ENCODE measurements at regions not wholly inside any gene's neighbourhood (a gene's known extent, or its start where the extent isn't known, plus 50 kb on each side); places are given as distances from the start of the nearest gene placed in this dataset.
"Not testable (repeated sequence)": the region's sequence is repeated elsewhere in the genome, so short reads cannot be mapped to it uniquely, and the experiment has no call there.

- intact Hi-C loops (cut with DNase I): no loop called here
- peak in 1 of 10 donors; percentile 25 for DNase-seq
Measured at GRCh38 chr4:129822701-129823100, 726.7 kb downstream of the C4orf33 start.

GRCh38 chr4:129823105-129823504 lies 727.2 kb downstream of the C4orf33 start:
- DNase-seq: no peak
- intact Hi-C loops (cut with DNase I): no loop called here

GRCh38 chr4:129829373-129829772 lies 733.4 kb downstream of the C4orf33 start:
- no peak for DNase-seq
- intact Hi-C loops (cut with DNase I): no loop called here

GRCh38 chr4:129839687-129840086 lies 743.7 kb downstream of the C4orf33 start:
- no peak for DNase-seq
- intact Hi-C loops (cut with DNase I): no loop called here

GRCh38 chr4:129842096-129842495 lies 746.1 kb downstream of the C4orf33 start:
- DNase-seq: no peak
- intact Hi-C loops (cut with DNase I): no loop called here

GRCh38 chr4:129852434-129852833 lies 756.5 kb downstream of the C4orf33 start:
- intact Hi-C loops (cut with DNase I): no loop called here
- DNase-seq: no peak

GRCh38 chr4:129853685-129854467 lies 757.9 kb downstream of the C4orf33 start:
- DNase-seq: peak in 1 of 10 donors; percentile 47
- intact Hi-C loops (cut with DNase I): not testable (repeated sequence)

- DNase-seq: no peak
- intact Hi-C loops (cut with DNase I): no loop called here
Measured at GRCh38 chr4:129862461-129862860, 766.5 kb downstream of the C4orf33 start.

GRCh38 chr4:129863206-129863605 lies 767.3 kb downstream of the C4orf33 start:
- no peak for DNase-seq
- intact Hi-C loops (cut with DNase I): no loop called here

- DNase-seq: no peak
- intact Hi-C loops (cut with DNase I): no loop called here
Measured at GRCh38 chr4:129883996-129884395, 788.0 kb downstream of the C4orf33 start.

GRCh38 chr4:129897111-129897510 lies 801.2 kb downstream of the C4orf33 start:
- DNase-seq: no peak
- intact Hi-C loops (cut with DNase I): no loop called here

GRCh38 chr4:129899849-129900248 lies 803.9 kb downstream of the C4orf33 start:
- intact Hi-C loops (cut with DNase I): no loop called here
- DNase-seq: no peak

GRCh38 chr4:129900430-129900953 lies 804.5 kb downstream of the C4orf33 start:
- no peak for DNase-seq
- intact Hi-C loops (cut with DNase I): no loop called here

GRCh38 chr4:129901205-129901604 lies 805.3 kb downstream of the C4orf33 start:
- no peak for DNase-seq
- intact Hi-C loops (cut with DNase I): no loop called here

GRCh38 chr4:129903861-129904260 lies 807.9 kb downstream of the C4orf33 start:
- intact Hi-C loops (cut with DNase I): no loop called here

GRCh38 chr4:129905256-129905655 lies 809.3 kb downstream of the C4orf33 start:
- DNase-seq: no peak
- intact Hi-C loops (cut with DNase I): no loop called here

More at GRCh38 chr4:129903861-129904260, 807.9 kb downstream of the C4orf33 start:
- DNase-seq: no peak

GRCh38 chr4:129908117-129908516 lies 812.2 kb downstream of the C4orf33 start:
- no peak for DNase-seq
- intact Hi-C loops (cut with DNase I): no loop called here

- DNase-seq: no peak
- intact Hi-C loops (cut with DNase I): no loop called here
Measured at GRCh38 chr4:129916991-129917390, 821.0 kb downstream of the C4orf33 start.

- DNase-seq: no peak
- intact Hi-C loops (cut with DNase I): no loop called here
Measured at GRCh38 chr4:129917651-129918050, 821.7 kb downstream of the C4orf33 start.

GRCh38 chr4:129926936-129927335 lies 831.0 kb downstream of the C4orf33 start:
- DNase-seq: no peak
- intact Hi-C loops (cut with DNase I): no loop called here

- intact Hi-C loops (cut with DNase I): no loop called here
- no peak for DNase-seq
Measured at GRCh38 chr4:129929052-129929451, 833.1 kb downstream of the C4orf33 start.

GRCh38 chr4:129929984-129930383 lies 834.0 kb downstream of the C4orf33 start:
- peak in 1 of 10 donors; percentile 55 for DNase-seq
- intact Hi-C loops (cut with DNase I): no loop called here
